ENCODE measurements at regions not wholly inside any gene's neighbourhood (a gene's known extent, or its start where the extent isn't known, plus 50 kb on each side); places are given as distances from the start of the nearest gene placed in this dataset.

- Histone ChIP-seq H3K9me3 (ENCODE audit: severe bottlenecking) (no peaks in the 10 kb centered on the region), H3K36me3 (ENCODE audit: low read depth) (no peaks in the 10 kb centered on the region), H3K27me3 (ENCODE audit: insufficient read depth, poor library complexity, severe bottlenecking) (no peaks in the 10 kb centered on the region), H3K4me3 (ENCODE audit: severe bottlenecking) (no peak overlapping the region), H3K4me1 (ENCODE audit: insufficient read depth, poor library complexity, severe bottlenecking) (peaks cover 55% of the 10 kb centered on the region), H3K27ac (ENCODE audit: poor library complexity, severe bottlenecking) (peak overlapping the region; percentile 95)
- TF ChIP-seq CTCF (IDR thresholded peaks at IDR 0.05; ENCODE audit: poor library complexity, severe bottlenecking): no peak
- ATAC-seq (ENCODE audit: low read depth) (peak; percentile 77), DNase-seq (ENCODE audit: low spot score) (peak; percentile 63)
Measured at GRCh38 chr1:82321794-82322193, 521.1 kb downstream of the ADGRL2 start.

- ATAC-seq (ENCODE audit: low read depth): no peak
- no peak for TF ChIP-seq CTCF (IDR thresholded peaks at IDR 0.05; ENCODE audit: poor library complexity, severe bottlenecking)
- H3K9me3 ChIP-seq (ENCODE audit: severe bottlenecking): no peaks in the 10 kb centered on the region
Measured at GRCh38 chr1:82319546-82319945, 518.8 kb downstream of the ADGRL2 start.

GRCh38 chr1:82318921-82319320 lies 518.2 kb downstream of the ADGRL2 start:
- TF ChIP-seq CTCF (IDR thresholded peaks at IDR 0.05; ENCODE audit: poor library complexity, severe bottlenecking): no peak
- peak; percentile 26; the same call in 1 of the 3 replicates for ATAC-seq (ENCODE audit: low read depth)
- DNase-seq (ENCODE audit: low spot score): no peak
- Histone ChIP-seq H3K9me3 (ENCODE audit: severe bottlenecking) (no peaks in the 10 kb centered on the region), H3K36me3 (ENCODE audit: low read depth) (no peaks in the 10 kb centered on the region), H3K4me3 (ENCODE audit: severe bottlenecking) (no peak overlapping the region), H3K27ac (ENCODE audit: poor library complexity, severe bottlenecking) (peak overlapping the region; percentile 95), H3K4me1 (ENCODE audit: insufficient read depth, poor library complexity, severe bottlenecking) (peaks cover 55% of the 10 kb centered on the region), H3K27me3 (ENCODE audit: insufficient read depth, poor library complexity, severe bottlenecking) (no peaks in the 10 kb centered on the region)

More at GRCh38 chr1:82319546-82319945, 518.8 kb downstream of the ADGRL2 start:
- Histone ChIP-seq H3K4me3 (ENCODE audit: severe bottlenecking) (no peak overlapping the region), H3K27me3 (ENCODE audit: insufficient read depth, poor library complexity, severe bottlenecking) (no peaks in the 10 kb centered on the region), H3K36me3 (ENCODE audit: low read depth) (no peaks in the 10 kb centered on the region), H3K4me1 (ENCODE audit: insufficient read depth, poor library complexity, severe bottlenecking) (peaks cover 55% of the 10 kb centered on the region), H3K27ac (ENCODE audit: poor library complexity, severe bottlenecking) (peak overlapping the region; percentile 95)
- DNase-seq (ENCODE audit: low spot score): no peak

GRCh38 chr1:82318265-82318664 lies 517.5 kb downstream of the ADGRL2 start:
- DNase-seq (ENCODE audit: low spot score): no peak
- H3K36me3 ChIP-seq (ENCODE audit: low read depth): no peaks in the 10 kb centered on the region
- peak overlapping the region; percentile 95 for H3K27ac ChIP-seq (ENCODE audit: poor library complexity, severe bottlenecking)
- TF ChIP-seq CTCF (IDR thresholded peaks at IDR 0.05; ENCODE audit: poor library complexity, severe bottlenecking): no peak
- no peak overlapping the region for H3K4me3 ChIP-seq (ENCODE audit: severe bottlenecking)
- peaks cover 49% of the 10 kb centered on the region for H3K4me1 ChIP-seq (ENCODE audit: insufficient read depth, poor library complexity, severe bottlenecking)
- peak; percentile 43; the same call in 1 of the 3 replicates for ATAC-seq (ENCODE audit: low read depth)
- no peaks in the 10 kb centered on the region for H3K27me3 ChIP-seq (ENCODE audit: insufficient read depth, poor library complexity, severe bottlenecking)
- H3K9me3 ChIP-seq (ENCODE audit: severe bottlenecking): no peaks in the 10 kb centered on the region

- Histone ChIP-seq H3K4me3 (ENCODE audit: severe bottlenecking) (no peak overlapping the region), H3K9me3 (ENCODE audit: severe bottlenecking) (no peaks in the 10 kb centered on the region), H3K27ac (ENCODE audit: poor library complexity, severe bottlenecking) (peak overlapping the region; percentile 95), H3K27me3 (ENCODE audit: insufficient read depth, poor library complexity, severe bottlenecking) (no peaks in the 10 kb centered on the region), H3K4me1 (ENCODE audit: insufficient read depth, poor library complexity, severe bottlenecking) (peaks cover 43% of the 10 kb centered on the region), H3K36me3 (ENCODE audit: low read depth) (no peaks in the 10 kb centered on the region)
- TF ChIP-seq CTCF (IDR thresholded peaks at IDR 0.05; ENCODE audit: poor library complexity, severe bottlenecking): no peak
- DNase-seq (ENCODE audit: low spot score): no peak
- ATAC-seq (ENCODE audit: low read depth): peak; percentile 75
Measured at GRCh38 chr1:82317671-82318070, 516.9 kb downstream of the ADGRL2 start.
